ENCODE measurements at regions not wholly inside any gene's neighbourhood (a gene's known extent, or its start where the extent isn't known, plus 50 kb on each side); places are given as distances from the start of the nearest gene placed in this dataset.
"Not testable (repeated sequence)": the region's sequence is repeated elsewhere in the genome, so short reads cannot be mapped to it uniquely, and the experiment has no call there.

- no peak for DNase-seq (ENCODE audit: low read depth)
Measured at GRCh38 chrX:42442745-42443144, 335.2 kb downstream of the PPP1R2C start.

- DNase-seq (ENCODE audit: low read depth), result no peak
Measured at GRCh38 chrX:42437211-42437610, 340.8 kb downstream of the PPP1R2C start.

GRCh38 chrX:42434458-42435166, 343.4 kb downstream of the PPP1R2C start:
- no peak for DNase-seq (ENCODE audit: low read depth)

GRCh38 chrX:42432552-42432951, 345.4 kb downstream of the PPP1R2C start:
- DNase-seq (ENCODE audit: low read depth), result no peak

GRCh38 chrX:42422961-42423360, 355.0 kb downstream of the PPP1R2C start:
- no peak for DNase-seq (ENCODE audit: low read depth)

GRCh38 chrX:42420426-42420825, 357.5 kb downstream of the PPP1R2C start:
- no peak for DNase-seq (ENCODE audit: low read depth)

- no peak for DNase-seq (ENCODE audit: low read depth)
Measured at GRCh38 chrX:42415636-42416035, 362.3 kb downstream of the PPP1R2C start.

- no peak for DNase-seq (ENCODE audit: low read depth)
Measured at GRCh38 chrX:42414057-42414456, 363.9 kb downstream of the PPP1R2C start.

GRCh38 chrX:42399632-42400024, 378.3 kb downstream of the PPP1R2C start:
- DNase-seq (ENCODE audit: low read depth), result no peak

- no peak for DNase-seq (ENCODE audit: low read depth)
Measured at GRCh38 chrX:42398967-42399631, 378.9 kb downstream of the PPP1R2C start.

GRCh38 chrX:42396136-42396535, 381.8 kb downstream of the PPP1R2C start:
- no peak for DNase-seq (ENCODE audit: low read depth)

GRCh38 chrX:42392846-42393245, 385.1 kb downstream of the PPP1R2C start:
- no peak for DNase-seq (ENCODE audit: low read depth)

GRCh38 chrX:42386681-42387080, 391.3 kb downstream of the PPP1R2C start:
- DNase-seq (ENCODE audit: low read depth), result no peak

- no peak for DNase-seq (ENCODE audit: low read depth)
Measured at GRCh38 chrX:42385730-42386129, 392.2 kb downstream of the PPP1R2C start.

GRCh38 chrX:42384956-42385355, 393.0 kb downstream of the PPP1R2C start:
- no peak for DNase-seq (ENCODE audit: low read depth)

- no peak for DNase-seq (ENCODE audit: low read depth)
Measured at GRCh38 chrX:42378857-42379256, 399.1 kb downstream of the PPP1R2C start.

- DNase-seq (ENCODE audit: low read depth), result no peak
Measured at GRCh38 chrX:42375086-42375485, 402.9 kb downstream of the PPP1R2C start.

- no peak for DNase-seq (ENCODE audit: low read depth)
Measured at GRCh38 chrX:42366181-42366580, 411.8 kb downstream of the PPP1R2C start.

GRCh38 chrX:42362219-42362618, 415.7 kb downstream of the PPP1R2C start:
- DNase-seq (ENCODE audit: low read depth), result no peak

- DNase-seq (ENCODE audit: low read depth), result not testable (repeated sequence)
Measured at GRCh38 chrX:42342981-42343380, 419.6 kb upstream of the CASK start.

All from stimulated activated CD8-positive, alpha-beta memory T cell treated with anti-CD3 and anti-CD28 coated beads, Interleukin-7, amount 100 ng/mL, for 24 hours (primary cell).